Pancreas (tissue), 10 donors: ENCODE measurements at regions not wholly inside any gene's neighbourhood (a gene's known extent, or its start where the extent isn't known, plus 50 kb on each side); places are given as distances from the start of the nearest gene placed in this dataset.

Experiments used
- ATAC-seq, 4 donors: fragments of 200-7000 bp; cut with Tn5 transposase; one replicate each; pipeline versions ENCODE4 v1.8.0 to v1.9.1; 2020; ENCODE audit warnings: mild to moderate bottlenecking in 4 of 4, moderate library complexity in 4 of 4
- DNase-seq, 6 donors: peaks; one replicate each; pipeline ENCODE4 v3.0.0-alpha.2; 2020
- FAIRE-seq: peaks from 2 replicates; lab custom pipeline; 2012; peaks lifted over from hg19 to GRCh38; lab: Jason Lieb, UNC
- H3K27ac ChIP-seq, 4 donors: fragments of 200-600 bp; sonication (generic); 1 replicate in 3 of 4; 2 replicates in 1 of 4; pipeline versions ENCODE4 v1.5.0 to v1.8.0; 2020
- H3K27me3 ChIP-seq, 4 donors: fragments of 200-600 bp; one replicate each; pipeline ENCODE4 v1.8.0; 2021
- H3K36me3 ChIP-seq, 3 donors: fragments of 200-600 bp; sonication (generic) in 1 of 3; one replicate each; pipeline versions ENCODE4 v1.5.0 to v1.8.0; 2020 to 2021
- H3K4me1 ChIP-seq, 3 donors: fragments of 200-600 bp; one replicate each; pipeline ENCODE4 v1.8.0; 2021
- H3K4me3 ChIP-seq, 4 donors: fragments of 200-600 bp; sonication (generic) in 2 of 4; one replicate each; pipeline versions ENCODE4 v1.5.0 to v1.8.0; 2020 to 2021
- H3K9me3 ChIP-seq, 4 donors: fragments of 200-600 bp; one replicate each; pipeline ENCODE4 v1.8.0; 2021
- WGBS, 2 donors: extraction: QIAGEN DNeasy Blood & Tissue Kit; methylation state at CpG; one replicate each; pipeline ENCODE4 v1.1.7; 2013; 5-methylcytosine and 5-hydroxymethylcytosine counted together
- intact Hi-C, 3 donors: fragments of 100-400 bp; cut with DNase I; formaldehyde crosslinking; loops; one replicate each; pipeline versions ENCODE4 v1.11.1 to v1.14.2; 2022
- TF ChIP-seq, protein P1 (sequence below), 4 donors: fragments of 200-600 bp; sonication (generic) in 3 of 4; IDR thresholded peaks; one replicate each; pipeline versions ENCODE4 v1.5.0 to v1.8.0; 2021; ENCODE audit warnings: antibody characterized with exemption in 4 of 4
- donor health status: healthy with polysubstance abuse.
- donor health status: DM: no; HTN: no; CAD: no; lungs with moderate emphysema.
- donor health status: DM: no; HTN: no; CAD: no.
- donor health status: control.
- donor health status: control.
- donor health status: Bipolar disorder and iron deficiency.
- donor health status: DM: yes; HTN: yes; CAD: no.
- donor health status: DM: no; HTN: no; CAD: no.
- donor health status: DM: no; HTN: no; CAD: no.
- donor health status: DM: yes; HTN: yes; CAD: no.

DNA sequence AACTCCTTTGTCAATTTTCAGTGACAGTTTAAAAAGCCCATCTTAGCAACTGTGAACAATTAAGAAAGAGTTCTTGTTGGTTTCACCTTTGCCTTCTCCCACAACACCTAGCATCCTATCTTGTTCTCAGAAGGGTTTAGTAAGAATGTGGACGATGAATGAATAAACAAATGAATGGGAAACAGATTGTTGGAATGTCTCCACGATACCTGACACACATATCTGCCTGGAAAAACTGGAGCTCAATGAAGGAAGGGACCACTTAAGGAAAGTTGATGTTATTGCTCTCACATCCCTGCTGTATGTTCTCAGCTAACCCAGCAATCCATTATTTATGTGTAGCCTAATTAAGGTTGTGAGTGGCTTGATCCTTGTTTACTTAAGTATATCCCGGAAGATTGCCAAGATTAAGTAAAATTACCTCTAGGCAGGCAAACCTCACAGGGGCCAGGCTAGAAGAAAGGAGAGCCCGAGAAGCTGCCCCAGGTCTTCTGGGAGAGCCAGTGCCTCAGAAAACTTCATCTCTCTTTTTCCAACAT is 286.4 kb downstream of the NXPE2 start:
- no peak overlapping the region for H3K4me3 ChIP-seq
- FAIRE-seq (no peak), ATAC-seq (no peak), DNase-seq (no peak)
- H3K27me3 ChIP-seq = no peaks in the 10 kb centered on the region
- no peak overlapping the region for H3K27ac ChIP-seq
- 11 to 12% methylated on average over 4 of the region's 4 CpGs for WGBS, 2 donors
- H3K4me1 ChIP-seq = no peaks in the 10 kb centered on the region
- H3K36me3 ChIP-seq = no peaks in the 10 kb centered on the region
- no peaks in the 10 kb centered on the region for H3K9me3 ChIP-seq
- intact Hi-C loops = no loop called here
- TF ChIP-seq, protein P1, sequence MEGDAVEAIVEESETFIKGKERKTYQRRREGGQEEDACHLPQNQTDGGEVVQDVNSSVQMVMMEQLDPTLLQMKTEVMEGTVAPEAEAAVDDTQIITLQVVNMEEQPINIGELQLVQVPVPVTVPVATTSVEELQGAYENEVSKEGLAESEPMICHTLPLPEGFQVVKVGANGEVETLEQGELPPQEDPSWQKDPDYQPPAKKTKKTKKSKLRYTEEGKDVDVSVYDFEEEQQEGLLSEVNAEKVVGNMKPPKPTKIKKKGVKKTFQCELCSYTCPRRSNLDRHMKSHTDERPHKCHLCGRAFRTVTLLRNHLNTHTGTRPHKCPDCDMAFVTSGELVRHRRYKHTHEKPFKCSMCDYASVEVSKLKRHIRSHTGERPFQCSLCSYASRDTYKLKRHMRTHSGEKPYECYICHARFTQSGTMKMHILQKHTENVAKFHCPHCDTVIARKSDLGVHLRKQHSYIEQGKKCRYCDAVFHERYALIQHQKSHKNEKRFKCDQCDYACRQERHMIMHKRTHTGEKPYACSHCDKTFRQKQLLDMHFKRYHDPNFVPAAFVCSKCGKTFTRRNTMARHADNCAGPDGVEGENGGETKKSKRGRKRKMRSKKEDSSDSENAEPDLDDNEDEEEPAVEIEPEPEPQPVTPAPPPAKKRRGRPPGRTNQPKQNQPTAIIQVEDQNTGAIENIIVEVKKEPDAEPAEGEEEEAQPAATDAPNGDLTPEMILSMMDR (IDR thresholded peaks at IDR 0.05) = no peak

GRCh38 chr11:114970927-114971645 is 292.8 kb downstream of the NXPE2 start:
- FAIRE-seq = no peak
- 79 to 81% methylated on average over 9 of the region's 9 CpGs for WGBS, 2 donors
- Histone ChIP-seq H3K4me3 (no peak overlapping the region), H3K27ac (no peak overlapping the region), H3K9me3 (no peaks in the 10 kb centered on the region), H3K36me3 (no peaks in the 10 kb centered on the region), H3K4me1 (no peaks in the 10 kb centered on the region), H3K27me3 (peaks cover 0 to 11% (median 0%) of the 10 kb centered on the region in 4 donors)
- ATAC-seq = no peak
- DNase-seq = no peak
- intact Hi-C loops = no loop called here
- TF ChIP-seq, protein P1 (IDR thresholded peaks at IDR 0.05) = no peak

DNA sequence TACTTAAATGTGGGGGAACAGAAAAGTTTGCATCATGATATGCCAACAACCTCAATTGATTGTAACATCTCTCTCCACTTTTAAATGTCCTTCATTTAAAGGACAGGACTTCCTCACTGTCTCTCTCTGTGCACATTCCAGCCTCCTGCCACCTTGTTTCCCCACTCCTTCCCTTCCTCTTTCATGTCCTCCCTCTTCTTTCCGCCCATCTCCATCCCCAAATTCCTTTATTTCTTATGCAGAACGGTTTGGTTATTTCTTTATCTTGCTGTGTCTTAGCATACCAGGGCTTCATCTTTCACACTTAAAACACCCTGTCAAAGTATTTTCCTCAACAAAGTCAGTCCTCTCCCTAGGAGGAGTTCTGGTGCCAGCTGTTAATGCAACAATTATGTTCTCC is 293.8 kb downstream of the NXPE2 start:
- intact Hi-C loops = no loop called here
- Histone ChIP-seq H3K9me3 (no peaks in the 10 kb centered on the region), H3K4me1 (no peaks in the 10 kb centered on the region), H3K27me3 (peaks cover 0 to 11% (median 0%) of the 10 kb centered on the region in 4 donors), H3K27ac (no peak overlapping the region), H3K36me3 (no peaks in the 10 kb centered on the region), H3K4me3 (no peak overlapping the region)
- 37 to 43% methylated on average over 2 of the region's 2 CpGs for WGBS, 2 donors
- TF ChIP-seq, protein P1 (IDR thresholded peaks at IDR 0.05) = no peak
- no peak for DNase-seq
- ATAC-seq = no peak
- no peak for FAIRE-seq

DNA sequence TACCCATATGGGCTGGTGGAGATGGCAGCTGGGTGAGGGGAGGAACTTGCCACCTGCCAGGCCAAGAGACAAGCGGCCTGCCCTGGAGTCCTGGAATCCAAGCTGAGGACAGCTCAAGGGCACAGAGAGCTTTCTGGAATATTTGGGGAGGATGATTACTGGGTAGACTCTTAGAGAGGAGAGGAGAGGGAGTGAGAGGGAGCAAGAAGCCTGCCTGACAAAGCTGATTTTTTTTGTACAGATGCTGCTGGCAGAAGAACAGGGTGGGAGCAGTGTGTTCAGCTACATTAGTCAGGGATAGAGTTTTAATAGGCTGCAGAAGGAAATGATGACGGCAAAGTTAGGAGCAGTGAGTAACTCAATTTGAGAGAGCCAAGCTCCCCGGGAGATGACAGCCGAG is 299.3 kb downstream of the NXPE2 start:
- Histone ChIP-seq H3K36me3 (no peaks in the 10 kb centered on the region), H3K4me1 (no peaks in the 10 kb centered on the region), H3K4me3 (no peak overlapping the region), H3K9me3 (no peaks in the 10 kb centered on the region), H3K27ac (no peak overlapping the region), H3K27me3 (peaks cover 0 to 8% (median 0%) of the 10 kb centered on the region in 4 donors)
- ATAC-seq = no peak
- no peak for DNase-seq
- FAIRE-seq = no peak
- TF ChIP-seq, protein P1 (IDR thresholded peaks at IDR 0.05) = no peak
- WGBS, 2 donors = 68 to 69% methylated on average over 4 of the region's 4 CpGs
- intact Hi-C loops = no loop called here

GRCh38 chr11:114982141-114982540 is 303.8 kb downstream of the NXPE2 start:
- no peaks in the 10 kb centered on the region for H3K27me3 ChIP-seq
- FAIRE-seq (no peak), DNase-seq (no peak), ATAC-seq (no peak)
- no peak overlapping the region for H3K27ac ChIP-seq
- no peaks in the 10 kb centered on the region for H3K36me3 ChIP-seq
- 50 to 56% methylated on average over 1 of the region's 1 CpG for WGBS, 2 donors
- no peak overlapping the region for H3K4me3 ChIP-seq
- no peaks in the 10 kb centered on the region for H3K9me3 ChIP-seq
- intact Hi-C loops = no loop called here
- TF ChIP-seq, protein P1 (IDR thresholded peaks at IDR 0.05) = no peak
- H3K4me1 ChIP-seq = no peaks in the 10 kb centered on the region
